ENCODE measurements at regions not wholly inside any gene's neighbourhood (a gene's known extent, or its start where the extent isn't known, plus 50 kb on each side); places are given as distances from the start of the nearest gene placed in this dataset.

DNA sequence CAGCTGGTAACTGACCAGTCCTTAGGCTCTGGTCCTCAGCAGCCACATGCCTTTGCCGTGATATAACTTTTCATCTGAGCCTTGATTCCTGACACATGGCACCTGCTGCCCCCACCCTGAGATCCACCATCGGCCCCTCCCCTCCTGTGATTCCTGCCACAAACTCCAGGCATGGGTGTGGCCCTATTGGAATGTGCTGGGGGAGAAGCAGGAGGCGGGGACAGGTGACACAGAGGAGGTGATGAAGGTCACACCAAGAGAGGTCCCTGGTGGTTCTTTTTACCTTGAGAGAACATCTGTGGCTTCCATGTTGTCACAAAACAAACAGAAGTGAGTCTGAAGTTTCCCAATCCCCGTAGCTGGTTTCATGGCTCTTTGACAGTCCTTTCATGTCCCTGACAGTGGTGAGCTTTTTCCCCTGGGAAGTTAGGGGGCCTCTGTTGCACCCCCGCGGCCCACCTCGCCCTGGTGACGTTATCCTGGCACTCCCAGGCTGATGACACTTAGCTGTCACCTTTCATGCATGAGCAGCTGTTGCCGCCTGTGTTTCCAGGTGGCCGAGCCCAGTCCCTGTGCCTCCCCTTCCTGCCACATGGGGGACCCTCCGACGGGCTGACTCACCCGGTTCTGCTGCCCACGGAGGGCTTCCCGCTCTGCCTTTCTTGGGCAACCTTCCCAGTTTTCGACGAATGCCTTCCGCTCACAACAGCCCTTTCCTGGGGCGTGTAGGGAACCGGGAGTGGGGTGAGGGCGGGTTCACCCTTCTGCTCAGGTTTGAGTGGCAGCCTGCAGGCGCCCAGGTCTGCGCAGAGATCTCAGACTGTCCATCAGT, 66.3 kb upstream of the GLI2 start (continued):
- TF ChIP-seq, protein P1, sequence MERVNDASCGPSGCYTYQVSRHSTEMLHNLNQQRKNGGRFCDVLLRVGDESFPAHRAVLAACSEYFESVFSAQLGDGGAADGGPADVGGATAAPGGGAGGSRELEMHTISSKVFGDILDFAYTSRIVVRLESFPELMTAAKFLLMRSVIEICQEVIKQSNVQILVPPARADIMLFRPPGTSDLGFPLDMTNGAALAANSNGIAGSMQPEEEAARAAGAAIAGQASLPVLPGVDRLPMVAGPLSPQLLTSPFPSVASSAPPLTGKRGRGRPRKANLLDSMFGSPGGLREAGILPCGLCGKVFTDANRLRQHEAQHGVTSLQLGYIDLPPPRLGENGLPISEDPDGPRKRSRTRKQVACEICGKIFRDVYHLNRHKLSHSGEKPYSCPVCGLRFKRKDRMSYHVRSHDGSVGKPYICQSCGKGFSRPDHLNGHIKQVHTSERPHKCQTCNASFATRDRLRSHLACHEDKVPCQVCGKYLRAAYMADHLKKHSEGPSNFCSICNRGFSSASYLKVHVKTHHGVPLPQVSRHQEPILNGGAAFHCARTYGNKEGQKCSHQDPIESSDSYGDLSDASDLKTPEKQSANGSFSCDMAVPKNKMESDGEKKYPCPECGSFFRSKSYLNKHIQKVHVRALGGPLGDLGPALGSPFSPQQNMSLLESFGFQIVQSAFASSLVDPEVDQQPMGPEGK (tag by site-specific recombination; IDR thresholded peaks at IDR 0.05) = 0 out of 2 replicates have a peak, but pooled peaks have one; percentile 21
- TF ChIP-seq SP2 (tag by site-specific recombination; IDR thresholded peaks at IDR 0.05) = 0 out of 2 replicates have a peak, but pooled peaks have one; percentile 10

DNA sequence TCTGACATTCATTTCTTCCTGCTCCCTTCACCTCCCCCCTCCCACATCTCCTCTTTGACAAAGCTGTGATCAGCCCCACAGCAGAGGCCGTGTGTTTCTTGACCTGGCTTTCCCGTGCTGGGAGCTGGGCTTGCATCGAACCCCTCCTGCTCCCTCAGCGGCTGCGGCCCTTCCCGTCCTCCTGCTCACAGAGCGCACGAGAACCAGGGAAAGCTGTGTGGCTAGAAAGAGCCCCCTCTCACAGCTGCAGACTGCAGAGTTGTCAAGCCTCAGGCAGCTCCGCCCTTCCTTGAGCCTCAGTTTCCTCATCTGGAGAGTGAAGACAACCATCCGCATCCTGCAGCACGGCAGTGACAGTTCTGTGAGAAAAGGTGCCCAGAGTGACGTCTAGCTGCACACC, 65.7 kb upstream of the GLI2 start:
- no peaks in the 10 kb centered on the region for H3K36me3 ChIP-seq (ENCODE audit: control insufficient read depth in 2 of 2, insufficient read depth in 1 of 2, low read length in 2 of 2)
- H3K27ac ChIP-seq (ENCODE audit: extremely low read depth, low read depth, low read length) = no peak overlapping the region
- ChIA-PET CTCF (interaction anchor here (0.6 to 2.4 kb wide), 9 partner anchors 11 to 1228 kb away, joined by 3 to 9 read pairs (median 4); no protein-coding TSS in a partner anchor), POLR2A (interaction anchor here (0.6 kb wide), 1 partner anchor 652 kb away, joined by 3 read pairs; no protein-coding TSS in a partner anchor)
- H3K4me3 ChIP-seq (ENCODE audit: low read depth, low read length) = no peak overlapping the region
- TF ChIP-seq, protein P2, sequence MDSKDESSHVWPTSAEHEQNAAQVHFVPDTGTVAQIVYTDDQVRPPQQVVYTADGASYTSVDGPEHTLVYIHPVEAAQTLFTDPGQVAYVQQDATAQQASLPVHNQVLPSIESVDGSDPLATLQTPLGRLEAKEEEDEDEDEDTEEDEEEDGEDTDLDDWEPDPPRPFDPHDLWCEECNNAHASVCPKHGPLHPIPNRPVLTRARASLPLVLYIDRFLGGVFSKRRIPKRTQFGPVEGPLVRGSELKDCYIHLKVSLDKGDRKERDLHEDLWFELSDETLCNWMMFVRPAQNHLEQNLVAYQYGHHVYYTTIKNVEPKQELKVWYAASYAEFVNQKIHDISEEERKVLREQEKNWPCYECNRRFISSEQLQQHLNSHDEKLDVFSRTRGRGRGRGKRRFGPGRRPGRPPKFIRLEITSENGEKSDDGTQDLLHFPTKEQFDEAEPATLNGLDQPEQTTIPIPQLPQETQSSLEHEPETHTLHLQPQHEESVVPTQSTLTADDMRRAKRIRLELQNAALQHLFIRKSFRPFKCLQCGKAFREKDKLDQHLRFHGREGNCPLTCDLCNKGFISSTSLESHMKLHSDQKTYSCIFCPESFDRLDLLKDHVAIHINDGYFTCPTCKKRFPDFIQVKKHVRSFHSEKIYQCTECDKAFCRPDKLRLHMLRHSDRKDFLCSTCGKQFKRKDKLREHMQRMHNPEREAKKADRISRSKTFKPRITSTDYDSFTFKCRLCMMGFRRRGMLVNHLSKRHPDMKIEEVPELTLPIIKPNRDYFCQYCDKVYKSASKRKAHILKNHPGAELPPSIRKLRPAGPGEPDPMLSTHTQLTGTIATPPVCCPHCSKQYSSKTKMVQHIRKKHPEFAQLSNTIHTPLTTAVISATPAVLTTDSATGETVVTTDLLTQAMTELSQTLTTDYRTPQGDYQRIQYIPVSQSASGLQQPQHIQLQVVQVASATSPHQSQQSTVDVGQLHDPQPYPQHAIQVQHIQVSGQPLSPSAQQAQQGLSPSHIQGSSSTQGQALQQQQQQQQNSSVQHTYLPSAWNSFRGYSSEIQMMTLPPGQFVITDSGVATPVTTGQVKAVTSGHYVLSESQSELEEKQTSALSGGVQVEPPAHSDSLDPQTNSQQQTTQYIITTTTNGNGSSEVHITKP (tag by site-specific recombination; IDR thresholded peaks at IDR 0.05) = no peak
- no peak for TF ChIP-seq ZNF391 (tag by site-specific recombination; IDR thresholded peaks at IDR 0.05; ENCODE audit: borderline replicate concordance, low read depth)
- no peaks in the 10 kb centered on the region; the same call in 1 of the 2 replicates for H3K4me1 ChIP-seq (ENCODE audit: control insufficient read depth, insufficient read depth, low read length)
- H3K9me3 ChIP-seq (ENCODE audit: control insufficient read depth, insufficient read depth, low read depth, low read length) = no peaks in the 10 kb centered on the region

DNA sequence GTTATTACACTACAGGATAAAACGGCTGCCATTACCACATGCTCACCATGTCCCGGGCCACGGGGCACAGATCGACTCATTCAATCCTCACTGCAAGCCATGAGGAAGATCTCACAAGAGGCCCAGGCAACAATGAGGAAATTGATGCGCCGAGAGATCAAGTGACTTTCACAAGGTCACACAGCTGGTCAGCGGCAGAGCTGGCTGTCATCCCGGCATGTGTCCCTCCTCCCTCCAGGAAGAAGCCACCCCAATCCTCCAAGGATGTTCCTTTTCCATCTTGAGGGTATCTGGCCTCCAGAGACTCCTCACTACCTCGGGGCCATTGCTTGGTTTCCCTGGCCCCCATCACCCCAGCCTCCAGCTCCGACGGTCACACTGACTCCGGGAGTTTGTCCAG, 65.3 kb upstream of the GLI2 start:
- H3K36me3 ChIP-seq (ENCODE audit: control insufficient read depth in 2 of 2, insufficient read depth in 1 of 2, low read length in 2 of 2) = no peaks in the 10 kb centered on the region
- no peak overlapping the region for H3K4me3 ChIP-seq (ENCODE audit: low read depth, low read length)
- POLR2A ChIA-PET = no interaction called here
- CTCF ChIA-PET = interaction anchor here (0.6 to 2.4 kb wide), 5 partner anchors 10 to 327 kb away, joined by 3 to 9 read pairs (median 3); no protein-coding TSS in a partner anchor
- H3K27ac ChIP-seq (ENCODE audit: extremely low read depth, low read depth, low read length) = no peak overlapping the region
- no peaks in the 10 kb centered on the region; the same call in 1 of the 2 replicates for H3K4me1 ChIP-seq (ENCODE audit: control insufficient read depth, insufficient read depth, low read length)
- no peaks in the 10 kb centered on the region for H3K9me3 ChIP-seq (ENCODE audit: control insufficient read depth, insufficient read depth, low read depth, low read length)
- TF ChIP-seq ZNF530 (tag by site-specific recombination; IDR thresholded peaks at IDR 0.05; ENCODE audit: low read depth) = no peak
- TF ChIP-seq, protein P3, sequence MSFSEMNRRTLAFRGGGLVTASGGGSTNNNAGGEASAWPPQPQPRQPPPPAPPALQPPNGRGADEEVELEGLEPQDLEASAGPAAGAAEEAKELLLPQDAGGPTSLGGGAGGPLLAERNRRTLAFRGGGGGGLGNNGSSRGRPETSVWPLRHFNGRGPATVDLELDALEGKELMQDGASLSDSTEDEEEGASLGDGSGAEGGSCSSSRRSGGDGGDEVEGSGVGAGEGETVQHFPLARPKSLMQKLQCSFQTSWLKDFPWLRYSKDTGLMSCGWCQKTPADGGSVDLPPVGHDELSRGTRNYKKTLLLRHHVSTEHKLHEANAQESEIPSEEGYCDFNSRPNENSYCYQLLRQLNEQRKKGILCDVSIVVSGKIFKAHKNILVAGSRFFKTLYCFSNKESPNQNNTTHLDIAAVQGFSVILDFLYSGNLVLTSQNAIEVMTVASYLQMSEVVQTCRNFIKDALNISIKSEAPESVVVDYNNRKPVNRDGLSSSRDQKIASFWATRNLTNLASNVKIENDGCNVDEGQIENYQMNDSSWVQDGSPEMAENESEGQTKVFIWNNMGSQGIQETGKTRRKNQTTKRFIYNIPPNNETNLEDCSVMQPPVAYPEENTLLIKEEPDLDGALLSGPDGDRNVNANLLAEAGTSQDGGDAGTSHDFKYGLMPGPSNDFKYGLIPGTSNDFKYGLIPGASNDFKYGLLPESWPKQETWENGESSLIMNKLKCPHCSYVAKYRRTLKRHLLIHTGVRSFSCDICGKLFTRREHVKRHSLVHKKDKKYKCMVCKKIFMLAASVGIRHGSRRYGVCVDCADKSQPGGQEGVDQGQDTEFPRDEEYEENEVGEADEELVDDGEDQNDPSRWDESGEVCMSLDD (tag by site-specific recombination; IDR thresholded peaks at IDR 0.05) = no peak
- TF ChIP-seq, protein P4, sequence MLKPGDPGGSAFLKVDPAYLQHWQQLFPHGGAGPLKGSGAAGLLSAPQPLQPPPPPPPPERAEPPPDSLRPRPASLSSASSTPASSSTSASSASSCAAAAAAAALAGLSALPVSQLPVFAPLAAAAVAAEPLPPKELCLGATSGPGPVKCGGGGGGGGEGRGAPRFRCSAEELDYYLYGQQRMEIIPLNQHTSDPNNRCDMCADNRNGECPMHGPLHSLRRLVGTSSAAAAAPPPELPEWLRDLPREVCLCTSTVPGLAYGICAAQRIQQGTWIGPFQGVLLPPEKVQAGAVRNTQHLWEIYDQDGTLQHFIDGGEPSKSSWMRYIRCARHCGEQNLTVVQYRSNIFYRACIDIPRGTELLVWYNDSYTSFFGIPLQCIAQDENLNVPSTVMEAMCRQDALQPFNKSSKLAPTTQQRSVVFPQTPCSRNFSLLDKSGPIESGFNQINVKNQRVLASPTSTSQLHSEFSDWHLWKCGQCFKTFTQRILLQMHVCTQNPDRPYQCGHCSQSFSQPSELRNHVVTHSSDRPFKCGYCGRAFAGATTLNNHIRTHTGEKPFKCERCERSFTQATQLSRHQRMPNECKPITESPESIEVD (tag by site-specific recombination; IDR thresholded peaks at IDR 0.05) = no peak
